ENCODE measurements at regions not wholly inside any gene's neighbourhood (a gene's known extent, or its start where the extent isn't known, plus 50 kb on each side); places are given as distances from the start of the nearest gene placed in this dataset.
"Not testable (repeated sequence)": the region's sequence is repeated elsewhere in the genome, so short reads cannot be mapped to it uniquely, and the experiment has no call there.

GRCh38 chr6:168179133-168179532 is 100.1 kb upstream of the FRMD1 start:
- Histone ChIP-seq H3K27ac (ENCODE audit: low read depth) (no peak overlapping the region), H3K4me1 (ENCODE audit: insufficient read depth) (no peaks in the 10 kb centered on the region), H3K4me3 (ENCODE audit: low read depth, low read length) (no peak overlapping the region), H3K36me3 (ENCODE audit: insufficient read depth) (no peaks in the 10 kb centered on the region)
- no peak for DNase-seq (ENCODE audit: extremely low spot score)
- WGBS = 90% methylated on average over 16 of the region's 16 CpGs

- Histone ChIP-seq H3K4me1 (ENCODE audit: insufficient read depth) (no peaks in the 10 kb centered on the region), H3K27ac (ENCODE audit: low read depth) (no peak overlapping the region), H3K36me3 (ENCODE audit: insufficient read depth) (no peaks in the 10 kb centered on the region), H3K4me3 (ENCODE audit: low read depth, low read length) (no peak overlapping the region)
- DNase-seq (ENCODE audit: extremely low spot score) = no peak
- 90% methylated on average over 8 of the region's 8 CpGs for WGBS
Measured at GRCh38 chr6:168177103-168177891, 98.3 kb upstream of the FRMD1 start.

- no peak for DNase-seq (ENCODE audit: extremely low spot score)
- no peaks in the 10 kb centered on the region for H3K4me1 ChIP-seq (ENCODE audit: insufficient read depth)
- no peak overlapping the region for H3K4me3 ChIP-seq (ENCODE audit: low read depth, low read length)
- WGBS = 60% methylated on average over 4 of the region's 4 CpGs
- H3K36me3 ChIP-seq (ENCODE audit: insufficient read depth) = no peaks in the 10 kb centered on the region
- no peak overlapping the region for H3K27ac ChIP-seq (ENCODE audit: low read depth)
Measured at GRCh38 chr6:168171673-168172353, 92.8 kb upstream of the FRMD1 start.

- no peak overlapping the region for H3K4me3 ChIP-seq (ENCODE audit: low read depth, low read length)
- H3K4me1 ChIP-seq (ENCODE audit: insufficient read depth) = no peaks in the 10 kb centered on the region
- WGBS = 86% methylated on average over 16 of the region's 16 CpGs
- no peak for DNase-seq (ENCODE audit: extremely low spot score)
- no peak overlapping the region for H3K27ac ChIP-seq (ENCODE audit: low read depth)
- no peaks in the 10 kb centered on the region for H3K36me3 ChIP-seq (ENCODE audit: insufficient read depth)
Measured at GRCh38 chr6:168170841-168171601, 92.0 kb upstream of the FRMD1 start.

- no peak overlapping the region for H3K4me3 ChIP-seq (ENCODE audit: low read depth, low read length)
- no peak for DNase-seq (ENCODE audit: extremely low spot score)
- no peaks in the 10 kb centered on the region for H3K36me3 ChIP-seq (ENCODE audit: insufficient read depth)
- no peak overlapping the region for H3K27ac ChIP-seq (ENCODE audit: low read depth)
- 95% methylated on average over 11 of the region's 11 CpGs for WGBS
- no peaks in the 10 kb centered on the region for H3K4me1 ChIP-seq (ENCODE audit: insufficient read depth)
Measured at GRCh38 chr6:168169624-168170023, 90.6 kb upstream of the FRMD1 start.

GRCh38 chr6:168168936-168169335 is 89.9 kb upstream of the FRMD1 start:
- DNase-seq (ENCODE audit: extremely low spot score); H3K36me3 ChIP-seq (ENCODE audit: insufficient read depth); H3K27ac ChIP-seq (ENCODE audit: low read depth); H3K4me1 ChIP-seq (ENCODE audit: insufficient read depth); H3K4me3 ChIP-seq (ENCODE audit: low read depth, low read length): not testable (repeated sequence)
- 87% methylated on average over 10 of the region's 12 CpGs for WGBS

- not testable (repeated sequence) for H3K27ac ChIP-seq (ENCODE audit: low read depth); H3K4me1 ChIP-seq (ENCODE audit: insufficient read depth); DNase-seq (ENCODE audit: extremely low spot score); H3K36me3 ChIP-seq (ENCODE audit: insufficient read depth); H3K4me3 ChIP-seq (ENCODE audit: low read depth, low read length)
- WGBS = 94% methylated on average over 10 of the region's 13 CpGs
Measured at GRCh38 chr6:168168330-168168729, 89.3 kb upstream of the FRMD1 start.

- DNase-seq (ENCODE audit: extremely low spot score) = no peak
- WGBS = 98% methylated on average over 12 of the region's 12 CpGs
- Histone ChIP-seq H3K27ac (ENCODE audit: low read depth) (no peak overlapping the region), H3K4me1 (ENCODE audit: insufficient read depth) (no peaks in the 10 kb centered on the region), H3K36me3 (ENCODE audit: insufficient read depth) (no peaks in the 10 kb centered on the region), H3K4me3 (ENCODE audit: low read depth, low read length) (no peak overlapping the region)
Measured at GRCh38 chr6:168167431-168168315, 88.7 kb upstream of the FRMD1 start.

GRCh38 chr6:168166627-168167026 is 87.6 kb upstream of the FRMD1 start:
- DNase-seq (ENCODE audit: extremely low spot score) = no peak
- H3K4me3 ChIP-seq (ENCODE audit: low read depth, low read length) = no peak overlapping the region

GRCh38 chr6:168165891-168166290 is 86.9 kb upstream of the FRMD1 start:
- Histone ChIP-seq H3K36me3 (ENCODE audit: insufficient read depth) (no peaks in the 10 kb centered on the region), H3K4me1 (ENCODE audit: insufficient read depth) (no peaks in the 10 kb centered on the region), H3K4me3 (ENCODE audit: low read depth, low read length) (no peak overlapping the region), H3K27ac (ENCODE audit: low read depth) (no peak overlapping the region)
- 97% methylated on average over 6 of the region's 6 CpGs for WGBS
- no peak for DNase-seq (ENCODE audit: extremely low spot score)

More at GRCh38 chr6:168166627-168167026, 87.6 kb upstream of the FRMD1 start:
- WGBS = 94% methylated on average over 7 of the region's 7 CpGs
- H3K27ac ChIP-seq (ENCODE audit: low read depth) = no peak overlapping the region
- H3K4me1 ChIP-seq (ENCODE audit: insufficient read depth) = no peaks in the 10 kb centered on the region
- no peaks in the 10 kb centered on the region for H3K36me3 ChIP-seq (ENCODE audit: insufficient read depth)

- Histone ChIP-seq H3K4me3 (ENCODE audit: low read depth, low read length) (no peak overlapping the region), H3K27ac (ENCODE audit: low read depth) (no peak overlapping the region), H3K4me1 (ENCODE audit: insufficient read depth) (no peaks in the 10 kb centered on the region), H3K36me3 (ENCODE audit: insufficient read depth) (no peaks in the 10 kb centered on the region)
- no peak for DNase-seq (ENCODE audit: extremely low spot score)
- 69% methylated on average over 9 of the region's 9 CpGs for WGBS
Measured at GRCh38 chr6:168165373-168165772, 86.4 kb upstream of the FRMD1 start.

GRCh38 chr6:168164462-168165061 is 85.5 kb upstream of the FRMD1 start:
- Histone ChIP-seq H3K27ac (ENCODE audit: low read depth) (no peak overlapping the region), H3K36me3 (ENCODE audit: insufficient read depth) (no peaks in the 10 kb centered on the region), H3K4me3 (ENCODE audit: low read depth, low read length) (no peak overlapping the region), H3K4me1 (ENCODE audit: insufficient read depth) (no peaks in the 10 kb centered on the region)
- WGBS = 91% methylated on average over 8 of the region's 8 CpGs
- DNase-seq (ENCODE audit: extremely low spot score) = no peak
